ENCODE measurements at regions not wholly inside any gene's neighbourhood (a gene's known extent, or its start where the extent isn't known, plus 50 kb on each side); places are given as distances from the start of the nearest gene placed in this dataset.

DNA sequence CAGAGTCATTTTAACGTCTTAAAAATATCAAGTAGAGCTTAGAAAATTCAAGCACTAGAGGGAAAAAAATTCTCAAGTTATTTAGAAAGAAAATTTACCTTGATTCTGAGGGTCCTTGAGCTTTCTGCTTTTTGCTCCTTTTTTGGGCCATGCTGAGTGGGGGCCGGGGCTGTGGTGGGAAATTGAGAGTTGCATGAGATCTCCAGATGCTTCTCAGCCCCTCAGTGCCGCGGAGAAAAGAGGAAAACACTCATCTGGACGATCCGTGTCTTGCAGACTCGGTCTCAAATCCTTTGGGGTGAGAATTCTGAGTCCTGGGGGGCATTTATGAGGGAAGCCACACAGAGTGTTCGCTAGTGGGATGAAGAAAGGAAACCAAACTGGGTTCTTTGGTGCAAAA lies 700.8 kb downstream of the TBC1D22A start:
- Histone ChIP-seq H3K4me1 (no peaks in the 10 kb centered on the region), H3K36me3 (no peaks in the 10 kb centered on the region), H3K9me3 (peaks cover 0 to 25% (median 10%) of the 10 kb centered on the region in 12 donors), H3K27ac (no peak overlapping the region), H3K4me3 (no peak overlapping the region), H3K27me3 (peaks cover 0 to 4% (median 0%) of the 10 kb centered on the region in 9 donors)
- no peak for DNase-seq
- no peak for ATAC-seq
- TF ChIP-seq, protein P1, sequence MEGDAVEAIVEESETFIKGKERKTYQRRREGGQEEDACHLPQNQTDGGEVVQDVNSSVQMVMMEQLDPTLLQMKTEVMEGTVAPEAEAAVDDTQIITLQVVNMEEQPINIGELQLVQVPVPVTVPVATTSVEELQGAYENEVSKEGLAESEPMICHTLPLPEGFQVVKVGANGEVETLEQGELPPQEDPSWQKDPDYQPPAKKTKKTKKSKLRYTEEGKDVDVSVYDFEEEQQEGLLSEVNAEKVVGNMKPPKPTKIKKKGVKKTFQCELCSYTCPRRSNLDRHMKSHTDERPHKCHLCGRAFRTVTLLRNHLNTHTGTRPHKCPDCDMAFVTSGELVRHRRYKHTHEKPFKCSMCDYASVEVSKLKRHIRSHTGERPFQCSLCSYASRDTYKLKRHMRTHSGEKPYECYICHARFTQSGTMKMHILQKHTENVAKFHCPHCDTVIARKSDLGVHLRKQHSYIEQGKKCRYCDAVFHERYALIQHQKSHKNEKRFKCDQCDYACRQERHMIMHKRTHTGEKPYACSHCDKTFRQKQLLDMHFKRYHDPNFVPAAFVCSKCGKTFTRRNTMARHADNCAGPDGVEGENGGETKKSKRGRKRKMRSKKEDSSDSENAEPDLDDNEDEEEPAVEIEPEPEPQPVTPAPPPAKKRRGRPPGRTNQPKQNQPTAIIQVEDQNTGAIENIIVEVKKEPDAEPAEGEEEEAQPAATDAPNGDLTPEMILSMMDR (IDR thresholded peaks at IDR 0.05), result no peak
- TF ChIP-seq POLR2A (IDR thresholded peaks at IDR 0.05), result no peak
- intact Hi-C loops (cut with DNase I), result no loop called here
- WGBS, 4 donors, result 62 to 74% (median 70%) methylated on average over 8 of the region's 8 CpGs

DNA sequence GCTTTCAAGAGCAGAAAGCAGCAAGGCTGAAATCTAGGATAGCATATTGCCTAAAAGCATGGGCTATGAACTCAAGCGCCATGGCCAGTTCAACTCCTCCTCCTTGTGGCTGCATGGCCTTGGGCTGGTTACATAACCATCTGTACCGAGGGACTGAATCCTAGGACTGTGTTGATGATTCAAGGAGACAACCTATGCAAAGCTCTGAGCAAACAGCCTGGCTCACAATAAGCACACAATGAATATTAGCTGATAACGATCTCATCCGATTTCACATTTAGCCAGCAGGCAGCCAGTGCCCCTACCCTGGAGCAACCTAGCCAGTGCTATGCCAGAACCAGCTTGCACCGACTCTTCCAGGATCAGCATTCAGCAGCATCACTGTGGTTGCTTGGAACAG lies 698.4 kb downstream of the TBC1D22A start:
- H3K27ac ChIP-seq, result no peak overlapping the region
- no peaks in the 10 kb centered on the region for H3K36me3 ChIP-seq
- no peak overlapping the region for H3K4me3 ChIP-seq
- no peaks in the 10 kb centered on the region for H3K4me1 ChIP-seq
- ATAC-seq, result no peak
- intact Hi-C loops (cut with DNase I), result no loop called here
- no peak for TF ChIP-seq POLR2A (IDR thresholded peaks at IDR 0.05)
- TF ChIP-seq, protein P1 (IDR thresholded peaks at IDR 0.05), result no peak
- DNase-seq, result no peak
- peaks cover 0 to 4% (median 0%) of the 10 kb centered on the region in 9 donors for H3K27me3 ChIP-seq
- 83 to 90% (median 88%) methylated on average over 4 to 5 of the region's 5 CpGs for WGBS, 4 donors
- H3K9me3 ChIP-seq, result peaks cover 0 to 2% (median 0%) of the 10 kb centered on the region in 12 donors

DNA sequence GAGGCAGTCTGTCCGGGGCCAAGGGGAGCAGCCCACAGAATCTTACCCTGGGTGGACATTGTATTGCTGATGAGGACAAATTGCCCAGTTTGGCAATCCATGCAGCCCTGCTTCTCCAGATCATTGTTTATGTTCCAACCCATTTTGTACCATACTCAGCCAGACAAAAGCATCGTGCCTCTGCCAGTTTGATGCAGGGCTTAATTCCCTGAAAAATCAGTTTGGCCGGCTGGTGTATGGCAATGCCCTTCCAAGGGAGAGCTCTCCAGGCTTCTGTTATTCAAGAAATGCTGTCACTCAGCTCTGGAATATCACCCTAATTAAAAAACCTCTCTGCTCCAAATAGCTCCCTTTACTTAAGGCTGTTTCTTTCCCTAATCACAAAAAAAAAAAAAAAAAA lies 697.7 kb downstream of the TBC1D22A start:
- no peak for DNase-seq
- Histone ChIP-seq H3K4me1 (no peaks in the 10 kb centered on the region), H3K27ac (no peak overlapping the region), H3K36me3 (no peaks in the 10 kb centered on the region), H3K27me3 (peaks cover 0 to 4% (median 0%) of the 10 kb centered on the region in 9 donors), H3K9me3 (peaks cover 0 to 6% (median 0%) of the 10 kb centered on the region in 12 donors), H3K4me3 (no peak overlapping the region)
- intact Hi-C loops (cut with DNase I), result no loop called here
- TF ChIP-seq, protein P1 (IDR thresholded peaks at IDR 0.05), result no peak
- no peak for TF ChIP-seq POLR2A (IDR thresholded peaks at IDR 0.05)
- 62 to 83% (median 72%) methylated on average over 3 of the region's 3 CpGs for WGBS, 4 donors
- ATAC-seq, result no peak

DNA sequence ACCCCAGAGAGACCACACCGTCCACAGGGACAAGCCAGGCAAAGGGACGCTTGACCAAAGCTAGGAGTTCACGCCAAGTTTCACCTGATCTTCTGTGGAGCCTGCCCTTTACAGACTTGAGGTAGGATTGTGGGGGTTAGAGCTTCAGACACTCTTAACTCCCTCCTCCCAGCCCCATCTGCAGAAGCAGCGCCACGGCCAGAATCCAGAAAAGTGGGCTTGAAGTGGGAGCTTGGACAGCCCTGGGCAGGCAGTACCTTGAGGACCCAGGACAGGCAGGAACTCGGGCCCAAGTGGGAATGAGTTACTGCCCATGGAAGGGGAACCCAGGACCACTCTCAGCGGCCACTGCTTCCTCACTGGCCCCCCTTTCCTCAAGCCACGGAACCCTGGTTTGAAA lies 695.9 kb downstream of the TBC1D22A start:
- Histone ChIP-seq H3K27ac (no peak overlapping the region), H3K4me1 (no peaks in the 10 kb centered on the region), H3K4me3 (no peak overlapping the region), H3K27me3 (no peaks in the 10 kb centered on the region), H3K36me3 (no peaks in the 10 kb centered on the region), H3K9me3 (peaks cover 0 to 24% (median 4%) of the 10 kb centered on the region in 12 donors)
- ATAC-seq (no peak), DNase-seq (no peak)
- WGBS, 4 donors, result 84 to 87% (median 85%) methylated on average over 7 to 8 of the region's 8 CpGs
- intact Hi-C loops (cut with DNase I), result no loop called here
- TF ChIP-seq, protein P1 (IDR thresholded peaks at IDR 0.05), result no peak
- no peak for TF ChIP-seq POLR2A (IDR thresholded peaks at IDR 0.05)

Data from heart left ventricle (tissue), 16 donors.